Esophagus muscularis mucosa (tissue), 4 donors: ENCODE measurements at regions not wholly inside any gene's neighbourhood (a gene's known extent, or its start where the extent isn't known, plus 50 kb on each side); places are given as distances from the start of the nearest gene placed in this dataset.

Source experiments
- CTCF ChIP-seq, 3 experiments: fragments of 200-600 bp in 2 of 3; fragments of 450-650 bp in 1 of 3; sonication (generic) in 2 of 3; IDR thresholded peaks; one replicate each; pipeline ENCODE4 v1.5.1; 2017 to 2019; ENCODE audit warnings: antibody characterized with exemption in 3 of 3, mild to moderate bottlenecking in 2 of 3, moderate library complexity in 1 of 3
- EP300 ChIP-seq: sonication (generic); formaldehyde crosslinking; IDR thresholded peaks from one replicate; pipeline ENCODE4 v1.6.1; 2017; ENCODE audit warnings: antibody characterized with exemption
- POLR2A ChIP-seq: fragments of 450-650 bp; IDR thresholded peaks from one replicate; pipeline ENCODE4 v1.6.1; 2017; ENCODE audit warnings: antibody characterized with exemption, moderate library complexity, mild to moderate bottlenecking, low read depth
- POLR2AphosphoS5 ChIP-seq, 2 donors: sonication (generic); formaldehyde crosslinking; IDR thresholded peaks; one replicate each; pipeline ENCODE4 v1.6.1; 2017; ENCODE audit warnings: antibody characterized with exemption in 2 of 2

- TF ChIP-seq POLR2AphosphoS5 (IDR thresholded peaks at IDR 0.05) (no peak), EP300 (no peak), CTCF (IDR thresholded peaks at IDR 0.05) (no peak), POLR2A (no peak)
Observed at GRCh38 chr18:10388373-10388772, 66.1 kb upstream of the APCDD1 start.
